Left ventricle myocardium superior (tissue), 1 donor: ENCODE measurements at regions not wholly inside any gene's neighbourhood (a gene's known extent, or its start where the extent isn't known, plus 50 kb on each side); places are given as distances from the start of the nearest gene placed in this dataset.

Experiments used
- ATAC-seq: fragments of 200-7000 bp; cut with Tn5 transposase; one replicate; pipeline ENCODE4 v1.9.1; 2020; ENCODE audit warnings: mild to moderate bottlenecking, moderate library complexity
- DNase-seq: peaks from one replicate; pipeline ENCODE4 v3.0.0-alpha.2; 2020
- intact Hi-C: fragments of 100-400 bp; cut with micrococcal nuclease; formaldehyde crosslinking; loops from one replicate; pipeline ENCODE4 v1.11.0; 2022
- donor health status: DM: no; HTN: yes; CAD: no; lungs with severe emphysema.

DNA sequence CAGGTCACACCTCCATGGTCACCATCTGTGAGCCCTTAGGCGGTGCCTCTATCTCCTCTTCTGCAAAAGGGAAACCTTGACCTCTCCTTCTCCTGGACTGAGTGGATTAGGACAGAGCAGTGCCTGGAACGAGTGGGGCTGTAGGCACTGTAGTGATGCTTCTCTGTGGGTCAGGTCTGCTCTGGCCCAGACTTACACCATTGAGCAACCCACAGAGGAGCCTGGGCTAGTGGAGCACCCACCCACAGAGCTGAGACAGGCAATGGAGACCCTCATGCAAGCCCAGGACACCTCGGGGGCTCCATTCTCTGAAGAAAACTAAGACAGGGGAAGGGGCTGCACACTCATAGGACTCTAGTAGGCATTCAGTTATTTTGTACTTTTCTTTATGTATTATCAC lies 400.6 kb downstream of the GADD45G start:
- intact Hi-C loops = no loop called here
- ATAC-seq (no peak), DNase-seq (no peak)

DNA sequence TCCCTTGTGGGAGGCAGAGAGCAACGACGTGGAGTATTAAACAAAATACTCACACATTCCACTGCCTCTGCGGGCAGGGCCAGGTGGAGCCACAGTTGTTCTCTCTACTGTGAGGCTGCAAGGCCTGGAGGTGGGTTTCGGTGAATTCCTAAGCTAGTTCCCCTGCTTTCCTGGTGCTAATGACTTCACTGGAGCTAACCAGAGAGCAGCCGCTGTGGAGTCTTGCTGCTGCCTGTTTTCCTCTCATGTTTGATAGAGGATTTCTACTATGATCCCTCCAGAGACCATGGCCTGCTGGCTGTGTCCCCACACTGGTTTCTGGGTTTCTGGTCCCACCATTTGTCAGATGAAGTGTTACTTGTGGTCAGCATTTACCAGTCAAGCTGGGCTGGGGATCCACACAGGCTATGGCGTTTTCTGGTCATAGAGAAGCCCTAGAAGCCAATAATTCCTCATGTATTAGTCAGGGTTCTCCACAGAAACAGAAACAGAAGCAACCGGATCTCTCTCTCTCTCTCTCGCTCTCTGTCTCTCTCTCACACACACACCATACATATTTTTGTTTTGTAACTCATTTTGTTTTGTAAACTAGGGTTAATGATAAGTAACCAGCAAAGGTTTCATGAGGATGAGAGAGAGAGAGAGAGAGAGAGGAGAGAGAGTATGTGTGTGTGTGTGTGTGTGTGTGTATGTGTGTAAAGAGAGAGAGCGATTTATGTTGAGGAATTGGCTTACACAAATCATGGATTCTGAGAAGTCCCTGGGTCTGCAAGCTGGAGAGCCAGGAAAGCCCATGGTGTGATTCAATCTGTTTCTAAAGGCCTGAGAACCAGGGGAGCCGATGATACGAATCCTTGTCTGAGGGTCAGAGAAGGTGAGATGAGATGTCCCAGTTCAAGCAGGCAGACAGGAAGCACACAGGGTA lies 403.0 kb downstream of the GADD45G start:
- ATAC-seq (no peak), DNase-seq (no peak)
- intact Hi-C loops = no loop called here

DNA sequence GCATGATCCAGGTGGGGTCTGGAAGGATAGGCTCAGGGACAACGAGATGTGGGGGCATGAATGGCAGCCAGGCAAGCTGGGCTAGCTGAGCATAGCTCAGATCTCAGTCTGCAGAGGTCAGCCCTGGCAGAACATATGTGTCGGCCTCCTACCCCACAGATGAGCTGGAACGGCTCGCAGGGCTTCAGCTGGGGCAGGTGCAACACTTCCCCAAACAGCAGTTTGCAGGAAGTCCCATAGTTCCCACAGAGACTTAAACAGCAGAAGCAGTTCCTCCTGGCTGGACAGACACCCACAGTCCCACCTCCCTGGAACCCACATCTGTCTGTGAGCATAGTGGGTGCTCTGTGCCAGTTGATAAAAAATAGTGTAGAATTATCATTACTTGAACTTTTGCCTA lies 404.6 kb downstream of the GADD45G start:
- intact Hi-C loops = no loop called here
- DNase-seq = peak; percentile 43
- peak; percentile 62 for ATAC-seq

DNA sequence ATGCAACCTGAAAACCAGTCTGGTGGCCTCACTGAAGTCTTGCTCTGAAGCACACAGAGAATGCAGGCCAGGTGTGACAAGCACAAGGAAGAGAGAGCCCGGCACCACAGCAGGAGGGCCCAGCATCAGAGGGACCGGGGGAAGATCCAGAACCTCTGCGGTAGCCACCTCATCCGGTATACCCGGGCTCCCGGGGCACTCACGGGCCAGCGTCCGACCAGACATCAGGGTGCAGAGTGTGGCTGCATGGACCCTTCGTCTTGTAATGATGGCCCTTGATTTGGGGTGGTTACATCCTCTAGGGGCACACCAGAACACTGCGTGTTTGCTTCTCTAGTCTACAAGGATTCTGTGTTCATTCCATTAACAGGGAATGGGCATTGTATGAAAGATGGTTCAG lies 406.0 kb downstream of the GADD45G start:
- intact Hi-C loops = no loop called here
- no peak for ATAC-seq
- DNase-seq = no peak

GRCh38 chr9:90012949-90013348 lies 408.1 kb downstream of the GADD45G start:
- DNase-seq (no peak), ATAC-seq (no peak)
- intact Hi-C loops = no loop called here

DNA sequence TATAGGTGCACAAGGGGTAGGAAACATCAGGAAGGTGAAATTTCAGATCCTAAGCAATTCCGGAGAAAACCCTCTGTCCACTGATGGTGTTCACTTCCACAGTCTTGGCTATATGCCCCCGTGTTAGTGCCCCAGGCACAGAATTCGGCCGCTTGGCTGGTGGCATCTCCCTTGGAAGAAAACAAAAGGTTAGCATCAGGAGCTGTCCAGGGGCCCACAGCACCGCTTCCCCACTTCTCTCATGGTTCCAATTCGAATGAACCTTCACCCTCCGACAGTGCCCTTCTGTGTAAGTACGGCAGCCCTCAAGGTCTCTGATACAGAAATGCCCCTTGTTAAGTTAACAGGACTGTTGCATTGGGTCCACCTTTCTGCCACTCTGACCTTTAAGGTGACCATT lies 409.0 kb downstream of the GADD45G start:
- intact Hi-C loops = no loop called here
- ATAC-seq (no peak), DNase-seq (no peak)

DNA sequence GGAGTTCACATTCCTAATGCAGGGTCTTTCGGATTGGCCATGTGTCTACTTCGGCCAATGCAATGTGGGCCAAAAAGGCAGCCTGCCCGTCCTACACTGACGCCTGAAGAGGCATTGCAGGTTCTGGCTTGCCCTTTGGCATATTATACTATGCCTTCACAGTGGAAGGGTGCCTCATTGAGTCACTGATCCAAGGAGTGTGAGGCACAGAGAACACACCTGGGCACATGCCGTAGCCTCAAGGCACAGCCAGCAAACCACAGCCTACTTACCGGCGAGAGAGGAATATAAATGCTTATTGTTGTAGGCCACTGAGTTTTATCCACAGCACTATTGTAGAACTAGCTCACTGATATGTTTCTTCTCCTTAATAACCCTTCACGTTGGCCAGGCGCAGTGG lies 409.6 kb downstream of the GADD45G start:
- intact Hi-C loops = no loop called here
- DNase-seq (no peak), ATAC-seq (no peak)

GRCh38 chr9:90016272-90016671 lies 411.5 kb downstream of the GADD45G start:
- no peak for ATAC-seq
- intact Hi-C loops = no loop called here
- DNase-seq = no peak

DNA sequence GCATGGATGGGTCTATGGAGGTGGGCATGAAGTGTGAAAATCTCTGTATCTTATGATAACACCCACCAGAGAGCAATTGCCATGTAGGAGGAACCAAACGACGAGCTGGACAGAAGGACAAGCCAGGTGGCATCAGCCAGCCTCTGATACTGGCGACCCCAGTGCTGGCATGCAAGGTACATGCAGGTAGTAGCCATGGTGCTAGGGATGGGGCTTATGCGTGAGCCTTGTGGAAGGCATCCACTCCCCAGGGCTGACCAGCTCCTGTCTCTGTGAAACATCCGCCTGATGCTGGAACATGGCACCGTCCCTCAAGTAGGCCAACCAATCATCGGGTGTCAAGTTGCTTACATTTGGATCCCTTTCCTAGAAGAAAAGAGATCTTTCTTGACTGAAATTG lies 412.9 kb downstream of the GADD45G start:
- ATAC-seq (no peak), DNase-seq (no peak)
- intact Hi-C loops = no loop called here

GRCh38 chr9:90018688-90019087 lies 413.9 kb downstream of the GADD45G start:
- intact Hi-C loops = no loop called here
- DNase-seq (no peak), ATAC-seq (no peak)

- intact Hi-C loops = no loop called here
- DNase-seq (no peak), ATAC-seq (no peak)
These were observed 414.8 kb downstream of the GADD45G start for GRCh38 chr9:90019626-90020025.

GRCh38 chr9:90020276-90020871 lies 415.6 kb downstream of the GADD45G start:
- intact Hi-C loops = no loop called here
- ATAC-seq = peak; percentile 21
- DNase-seq = no peak

DNA sequence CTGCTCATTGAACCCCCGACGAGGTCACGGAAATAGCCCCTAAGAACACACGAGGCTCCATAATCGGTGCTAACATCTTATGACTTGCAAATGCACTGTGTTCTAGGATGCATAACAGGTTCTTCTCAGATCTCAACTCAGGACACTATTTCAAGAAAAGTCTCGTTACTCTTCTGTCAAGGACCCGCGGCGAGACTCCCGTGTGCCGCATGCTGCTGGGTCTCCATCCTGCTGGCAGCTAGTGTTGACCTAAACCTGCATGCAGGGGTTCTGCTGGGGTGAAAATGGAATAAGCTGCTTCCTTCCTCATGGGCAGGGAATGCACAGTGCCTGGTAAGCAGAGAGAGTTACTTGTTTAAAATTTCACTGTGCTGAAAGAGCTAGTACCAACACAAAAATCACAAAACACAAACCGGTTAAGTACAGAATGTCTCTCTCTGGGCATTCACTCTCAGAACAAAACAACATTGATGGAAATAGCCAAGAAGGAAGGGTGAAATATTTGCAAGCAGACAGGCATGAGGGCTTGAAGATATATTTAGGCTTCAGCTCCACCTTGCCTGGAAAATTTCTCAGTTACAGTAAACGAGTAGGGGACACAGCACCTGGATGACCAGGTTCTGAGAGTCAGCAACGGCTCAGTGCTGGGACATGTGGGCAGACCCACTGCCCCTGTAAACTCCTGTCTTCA lies 416.5 kb downstream of the GADD45G start:
- DNase-seq = no peak
- intact Hi-C loops = no loop called here
- ATAC-seq = no peak

DNA sequence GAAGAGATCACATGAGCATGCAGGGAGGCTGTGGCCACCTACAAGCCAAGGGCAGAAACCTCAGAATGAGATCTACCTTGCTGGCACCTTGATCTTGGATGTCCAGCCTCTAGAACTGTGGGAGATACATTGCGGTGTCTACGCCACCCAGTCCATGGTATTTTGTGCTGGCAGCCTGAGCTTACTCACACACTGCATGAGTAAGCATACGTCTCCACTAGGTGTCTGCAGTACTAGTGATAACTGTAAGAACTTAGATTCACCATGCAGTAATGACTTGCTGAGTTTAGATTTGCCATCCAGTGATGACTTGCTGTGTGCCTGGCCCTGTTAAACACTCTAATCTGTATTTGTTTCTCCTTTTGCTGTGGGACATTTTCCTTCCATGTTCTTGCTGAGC lies 417.7 kb downstream of the GADD45G start:
- DNase-seq = no peak
- no peak for ATAC-seq
- intact Hi-C loops = no loop called here

- DNase-seq = no peak
- intact Hi-C loops = no loop called here
- no peak for ATAC-seq
These were observed 419.0 kb downstream of the GADD45G start for GRCh38 chr9:90023861-90024260.

DNA sequence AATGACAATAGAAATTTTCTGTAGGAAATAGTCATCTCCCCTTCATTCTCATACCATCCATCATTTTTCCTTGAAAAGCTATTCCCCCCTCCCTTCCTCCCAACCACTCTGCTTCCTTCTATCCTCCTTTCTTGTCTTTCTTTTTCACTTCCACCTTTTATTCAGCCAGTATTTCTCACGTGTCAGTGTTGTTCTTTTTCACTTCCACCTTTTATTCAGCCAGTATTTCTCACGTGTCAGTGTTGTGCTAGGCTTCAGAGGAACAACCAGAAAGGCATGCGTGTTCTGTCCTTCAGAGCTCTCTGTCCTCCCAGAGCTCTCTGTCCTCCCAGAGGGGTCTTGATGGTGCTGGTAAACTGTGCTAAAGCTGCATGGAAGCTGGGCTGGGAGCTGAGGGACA lies 419.6 kb downstream of the GADD45G start:
- ATAC-seq (peak; percentile 63), DNase-seq (no peak)
- intact Hi-C loops = no loop called here

GRCh38 chr9:90024823-90025222 lies 420.0 kb downstream of the GADD45G start:
- DNase-seq (no peak), ATAC-seq (peak; percentile 72)

DNA sequence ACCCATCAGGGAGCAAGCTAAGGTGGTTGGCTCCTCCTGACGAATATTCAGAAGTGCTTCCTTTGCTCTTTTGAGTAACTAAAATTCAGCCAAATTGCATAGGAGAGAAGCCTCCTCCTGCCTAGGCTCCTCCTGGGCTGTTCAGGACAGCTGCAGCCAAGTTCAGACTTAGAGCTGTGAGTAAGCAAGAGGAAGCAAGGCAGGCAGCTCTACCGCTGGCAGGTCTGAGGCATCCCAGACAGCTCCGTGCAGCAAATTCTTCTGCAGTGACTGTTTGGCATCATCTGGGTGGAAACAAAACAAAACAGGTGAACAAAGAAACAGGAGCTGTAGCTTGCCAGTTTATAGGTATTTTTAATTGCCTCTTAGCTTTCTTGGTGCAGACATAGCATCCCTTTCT lies 421.0 kb downstream of the GADD45G start:
- no peak for DNase-seq
- intact Hi-C loops = no loop called here
- ATAC-seq = peak; percentile 65

More at GRCh38 chr9:90024823-90025222, 420.0 kb downstream of the GADD45G start:
- intact Hi-C loops = no loop called here

DNA sequence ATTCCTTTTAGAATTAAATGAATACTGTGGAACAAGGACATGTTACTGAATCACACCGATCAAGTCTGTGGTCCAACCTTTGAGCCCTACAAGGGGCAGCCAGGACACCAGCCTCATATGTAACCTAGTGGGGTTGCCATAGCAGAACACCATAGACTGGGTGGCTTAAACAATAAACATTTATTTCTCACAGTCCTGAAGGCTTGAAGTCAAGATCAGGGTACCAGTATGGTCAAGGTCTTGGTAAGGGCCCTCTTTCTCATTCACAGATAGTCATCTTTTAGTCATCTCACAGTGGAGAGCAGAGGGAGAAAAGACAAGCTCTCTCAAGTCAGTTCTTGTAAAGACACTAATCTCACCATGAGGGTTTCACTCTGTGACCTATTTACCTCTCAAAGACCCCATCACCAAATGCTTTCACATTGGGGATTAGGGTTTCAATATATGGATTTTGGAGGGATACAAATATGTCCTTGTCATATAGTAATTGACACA lies 422.5 kb downstream of the GADD45G start:
- ATAC-seq (no peak), DNase-seq (no peak)
- intact Hi-C loops = no loop called here

DNA sequence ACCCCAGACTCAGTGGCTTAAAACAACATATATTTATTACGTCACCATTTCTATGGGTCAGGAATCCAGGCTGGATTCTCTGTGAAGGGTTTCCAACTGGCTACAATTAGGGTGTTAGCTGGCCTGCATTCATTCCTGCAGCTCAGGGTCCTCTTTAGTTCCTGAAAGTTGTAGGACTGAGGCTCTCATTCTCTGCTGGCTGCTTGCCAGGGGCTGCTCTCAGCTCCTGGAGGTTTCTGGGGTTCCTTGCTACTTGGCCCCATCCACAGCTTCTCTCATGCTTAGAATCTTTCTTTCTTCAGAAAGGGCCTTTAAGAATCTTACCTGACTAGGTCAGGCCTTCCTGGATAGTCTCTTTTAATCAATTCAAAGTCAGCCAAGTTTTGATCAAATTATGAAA lies 424.6 kb downstream of the GADD45G start:
- ATAC-seq (no peak), DNase-seq (no peak)
- intact Hi-C loops = no loop called here
